ENCODE measurements at regions not wholly inside any gene's neighbourhood (a gene's known extent, or its start where the extent isn't known, plus 50 kb on each side); places are given as distances from the start of the nearest gene placed in this dataset.
"Not testable (repeated sequence)": the region's sequence is repeated elsewhere in the genome, so short reads cannot be mapped to it uniquely, and the experiment has no call there.

DNA sequence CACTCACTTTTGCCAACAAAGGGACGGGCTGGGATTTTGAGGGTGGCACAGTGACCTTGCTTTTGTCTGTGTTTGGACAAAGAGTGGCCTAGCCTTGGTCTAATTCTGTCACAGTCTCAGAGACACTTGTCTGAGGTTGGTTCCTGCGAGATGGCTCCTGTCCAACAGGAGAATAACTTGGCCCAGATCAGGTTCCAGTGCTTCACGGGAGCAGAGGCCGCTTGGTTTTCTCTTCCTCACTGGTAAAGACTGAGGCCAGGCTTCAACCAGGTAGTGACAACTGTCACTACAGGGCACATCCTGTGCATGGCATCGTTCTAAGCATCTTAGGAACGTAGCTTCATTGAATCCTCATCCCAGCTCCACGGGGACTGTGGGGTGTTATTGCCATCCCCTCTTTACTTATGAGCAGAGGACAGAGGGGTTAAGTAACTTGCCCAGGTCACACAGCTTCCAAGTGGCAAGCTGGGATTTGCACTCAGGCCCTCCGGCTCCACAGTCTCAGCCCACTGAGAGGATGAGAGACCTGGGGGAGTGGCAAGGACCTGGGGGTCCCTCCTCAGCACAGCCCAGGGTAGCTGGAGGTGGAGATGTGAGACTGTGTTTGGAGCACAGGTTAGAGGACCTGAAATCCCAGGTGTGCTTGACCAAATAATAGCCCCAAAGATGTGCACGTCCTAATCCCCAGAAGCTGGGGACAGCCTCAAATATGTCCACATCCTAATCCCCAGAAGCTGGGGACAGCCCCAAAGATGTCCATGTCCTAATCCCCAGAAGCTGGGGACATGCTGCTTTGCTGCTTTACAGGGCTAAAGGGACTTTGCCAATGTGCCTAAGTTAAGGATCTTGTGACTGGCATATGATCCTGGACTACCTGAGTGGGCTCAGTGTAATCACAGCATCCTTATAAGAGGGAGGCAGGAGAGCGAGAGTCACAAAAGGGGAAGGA is 179.2 kb upstream of the RTL1 start:
- no peak for DNase-seq (ENCODE audit: low read depth)

DNA sequence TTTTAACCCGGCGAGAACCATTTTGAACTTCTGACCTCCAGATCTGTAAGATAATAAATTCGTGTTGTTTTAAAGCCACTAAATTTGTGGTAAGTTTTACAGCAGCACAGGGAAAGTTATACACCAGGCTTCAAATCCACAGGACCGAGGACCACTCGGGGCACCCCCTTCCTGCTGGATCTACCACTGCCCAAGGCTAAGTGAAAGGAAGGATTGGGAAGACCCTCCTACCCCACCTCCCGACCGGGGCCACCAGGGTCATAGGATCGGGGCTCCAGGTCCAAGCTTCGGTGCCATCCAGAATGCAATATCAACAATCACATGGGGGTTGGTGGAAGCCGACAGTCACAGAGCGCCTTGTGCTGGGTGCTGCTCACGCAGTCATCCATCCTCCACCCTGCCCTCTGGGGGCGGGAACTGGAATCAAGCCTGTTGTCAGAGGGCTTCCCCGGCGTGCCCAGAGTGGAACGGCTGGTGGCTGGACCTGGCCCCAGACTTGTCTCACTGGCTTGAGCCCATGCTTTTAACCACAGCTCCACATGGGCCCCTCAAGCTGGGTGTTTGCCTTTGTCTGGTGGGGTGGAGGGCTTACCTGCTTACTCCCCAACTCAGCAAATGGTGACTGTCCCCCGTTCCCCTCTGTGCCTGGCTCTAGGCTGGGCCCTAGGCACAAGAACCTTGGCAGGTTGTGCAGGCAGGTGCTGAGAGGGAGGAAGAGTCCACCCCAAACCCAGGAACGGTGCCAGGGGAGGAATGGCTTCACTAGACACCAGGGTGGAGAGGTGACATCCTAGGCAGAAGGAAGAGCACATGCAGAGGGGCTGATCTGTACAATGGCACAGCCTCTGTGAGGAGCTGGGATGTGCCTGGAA is 180.3 kb upstream of the RTL1 start:
- no peak for DNase-seq (ENCODE audit: low read depth)

DNA sequence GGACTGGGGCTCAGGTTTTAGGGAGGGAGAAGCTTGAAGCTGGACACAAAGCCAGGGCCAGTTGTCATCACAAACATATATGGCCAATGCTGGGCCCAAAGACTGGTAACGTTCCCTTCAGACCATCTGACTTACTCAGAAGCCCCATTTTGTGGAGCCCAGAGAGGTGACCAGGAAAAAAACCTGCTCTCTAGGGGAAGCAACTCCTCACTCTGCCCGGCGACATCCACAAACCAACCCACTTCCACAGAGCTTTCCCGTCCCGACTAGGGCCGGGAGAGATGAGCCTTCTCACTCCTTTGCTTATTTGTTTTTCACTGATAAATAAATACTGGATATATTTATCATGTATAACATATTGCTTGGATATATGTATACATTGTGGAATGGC is 180.9 kb upstream of the RTL1 start:
- no peak for DNase-seq (ENCODE audit: low read depth)

DNA sequence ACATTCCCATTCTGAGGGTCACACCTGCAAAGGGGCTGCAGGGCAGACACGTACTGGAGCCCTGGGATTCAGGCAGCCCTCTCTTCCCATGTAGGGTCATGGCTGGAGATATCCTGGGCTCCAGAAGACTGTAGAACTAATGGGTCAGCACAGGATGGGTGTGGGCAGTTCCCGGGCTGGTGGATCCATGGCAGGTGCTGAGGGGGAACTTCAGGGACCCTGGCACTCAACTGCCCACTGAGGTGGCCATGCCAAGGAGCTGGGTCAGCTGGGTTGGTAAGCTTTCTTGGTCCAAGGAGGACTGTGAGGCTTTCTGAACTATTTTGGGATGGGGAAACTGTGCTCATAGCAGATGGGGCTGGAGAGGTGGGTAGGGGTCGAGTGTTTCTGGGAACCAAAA is 183.4 kb upstream of the RTL1 start:
- no peak for DNase-seq (ENCODE audit: low read depth)

DNA sequence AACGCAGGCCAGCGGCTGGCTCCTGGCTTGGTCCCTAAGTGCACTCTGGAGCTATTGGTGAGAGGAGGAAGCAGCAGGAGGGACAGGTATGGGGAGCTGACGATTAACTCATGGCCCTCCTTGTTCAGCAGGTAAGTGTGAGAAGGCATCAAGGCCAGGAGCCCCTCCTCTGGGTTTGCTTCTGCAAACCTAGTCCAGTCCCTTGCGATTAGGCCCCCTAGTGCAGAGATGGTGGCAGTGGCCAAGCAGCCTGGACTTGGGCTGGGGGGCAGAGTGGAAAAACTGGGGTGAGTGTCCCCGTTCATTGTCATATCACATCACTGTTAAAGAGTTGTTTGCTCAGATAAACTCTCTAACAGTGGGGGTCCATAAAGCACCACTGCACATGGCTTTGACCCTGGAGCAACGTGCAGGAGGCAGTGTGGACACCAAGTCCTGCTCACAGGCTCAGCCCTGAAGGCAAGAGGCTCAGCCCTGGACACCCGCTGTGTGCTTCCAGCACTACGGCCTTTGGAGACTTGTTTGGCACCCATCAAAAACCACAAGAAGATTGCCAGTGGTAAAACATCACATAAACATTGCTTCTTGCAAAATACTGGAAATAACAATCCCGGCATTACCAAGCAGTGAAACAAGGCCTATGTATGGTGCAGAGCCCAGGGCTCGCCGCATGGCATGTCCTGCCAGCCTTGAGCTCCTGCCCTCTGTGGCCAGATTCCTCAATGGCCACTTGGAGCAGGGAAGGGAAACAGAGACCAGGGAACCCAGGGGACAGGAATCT is 184.3 kb upstream of the RTL1 start:
- DNase-seq (ENCODE audit: low read depth): no peak

GRCh38 chr14:101088395-101088667 is 184.8 kb upstream of the RTL1 start:
- no peak for DNase-seq (ENCODE audit: low read depth)

- no peak for DNase-seq (ENCODE audit: low read depth)
These were observed 185.2 kb upstream of the RTL1 start for GRCh38 chr14:101088714-101089113.

DNA sequence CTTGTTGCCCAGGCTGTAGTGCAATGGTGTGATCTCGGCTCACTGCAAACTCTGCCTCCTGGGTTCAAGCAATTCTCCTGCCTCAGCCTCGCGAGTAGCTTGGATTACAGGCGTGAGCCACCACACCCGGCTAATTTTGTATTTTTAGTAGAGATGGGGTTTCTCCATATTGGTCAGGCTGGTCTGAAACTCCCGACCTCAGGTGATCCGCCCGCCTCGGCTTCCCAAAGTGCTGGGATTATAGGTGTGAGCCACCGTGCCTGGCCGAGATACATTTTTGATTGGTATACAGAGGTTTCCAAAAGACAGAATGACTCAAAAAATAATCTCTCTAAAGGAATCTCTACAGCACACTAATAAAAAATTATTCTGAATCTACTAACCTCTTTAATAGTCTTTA is 187.0 kb upstream of the RTL1 start:
- not testable (repeated sequence) for DNase-seq (ENCODE audit: low read depth)

DNA sequence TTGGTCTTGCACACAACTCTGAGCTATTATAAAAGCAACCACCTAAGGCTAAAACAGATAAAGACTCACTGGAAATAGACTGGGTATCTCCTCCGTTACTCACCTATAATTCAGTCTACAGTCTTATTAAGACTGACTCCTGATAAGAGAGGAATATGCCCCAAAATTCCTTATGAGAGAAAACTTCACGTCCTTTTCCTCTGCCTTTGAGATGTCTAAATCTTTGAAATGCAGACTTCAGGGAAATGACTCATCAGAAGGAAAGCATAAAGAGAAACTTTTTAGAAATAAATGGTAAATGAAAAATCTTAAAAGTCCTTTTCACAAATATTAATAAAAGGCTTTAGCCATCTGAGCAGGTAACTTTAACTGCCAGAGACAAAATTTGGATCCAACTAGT is 187.5 kb upstream of the RTL1 start:
- no peak for DNase-seq (ENCODE audit: low read depth)

DNA sequence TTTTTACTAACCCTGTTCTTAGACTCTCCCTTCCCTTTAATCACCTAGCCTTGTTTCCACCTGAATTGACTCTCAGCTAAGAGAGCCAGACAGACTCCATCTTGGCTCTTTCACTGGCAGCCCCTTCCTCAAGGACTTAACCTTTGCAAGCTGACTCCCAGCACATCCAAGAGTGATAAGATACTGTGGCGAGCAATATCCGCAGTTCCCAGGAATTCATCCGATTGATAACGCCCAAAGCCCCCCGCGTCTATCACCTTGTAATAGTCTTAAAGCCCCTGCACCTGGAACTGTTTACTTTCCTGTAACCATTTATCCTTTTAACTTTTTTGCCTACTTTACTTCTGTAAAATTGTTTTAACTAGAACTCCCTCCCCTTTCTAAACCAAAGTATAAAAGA is 191.4 kb upstream of the RTL1 start:
- DNase-seq (ENCODE audit: low read depth): not testable (repeated sequence)

GRCh38 chr14:101096551-101096950 is 193.0 kb upstream of the RTL1 start:
- no peak for DNase-seq (ENCODE audit: low read depth)

DNA sequence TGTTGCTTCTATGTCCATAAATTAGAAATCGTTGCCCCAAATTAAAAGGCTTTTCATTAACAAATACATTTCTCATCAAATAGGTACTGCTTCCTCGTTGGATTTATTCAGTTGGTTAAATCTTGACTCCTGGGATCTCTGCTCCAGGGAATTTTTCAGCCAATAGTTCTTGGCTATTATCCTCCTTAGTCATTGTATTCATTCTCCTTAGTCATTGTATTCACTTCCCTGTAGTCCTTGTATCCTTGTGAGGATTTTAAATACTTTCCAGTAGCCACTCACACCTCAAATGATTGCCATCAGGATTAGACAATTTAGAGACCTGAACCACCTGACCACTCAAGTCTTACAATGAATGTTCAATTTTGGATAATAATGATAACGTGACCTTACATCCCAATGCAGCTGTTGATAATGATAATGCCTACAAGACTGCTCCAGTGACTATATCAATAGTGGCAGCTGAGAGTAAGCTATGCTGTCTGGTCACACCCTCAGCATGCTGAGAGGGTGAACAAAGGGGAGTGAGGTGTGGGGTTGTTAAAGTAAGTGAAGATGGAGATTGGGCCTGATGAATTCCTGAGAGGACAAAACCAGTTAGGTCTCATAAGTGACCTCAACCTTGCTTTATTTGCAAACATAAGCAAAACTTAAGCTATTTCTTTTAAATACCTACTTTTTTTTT is 193.7 kb upstream of the RTL1 start:
- DNase-seq (ENCODE audit: low read depth): no peak

DNA sequence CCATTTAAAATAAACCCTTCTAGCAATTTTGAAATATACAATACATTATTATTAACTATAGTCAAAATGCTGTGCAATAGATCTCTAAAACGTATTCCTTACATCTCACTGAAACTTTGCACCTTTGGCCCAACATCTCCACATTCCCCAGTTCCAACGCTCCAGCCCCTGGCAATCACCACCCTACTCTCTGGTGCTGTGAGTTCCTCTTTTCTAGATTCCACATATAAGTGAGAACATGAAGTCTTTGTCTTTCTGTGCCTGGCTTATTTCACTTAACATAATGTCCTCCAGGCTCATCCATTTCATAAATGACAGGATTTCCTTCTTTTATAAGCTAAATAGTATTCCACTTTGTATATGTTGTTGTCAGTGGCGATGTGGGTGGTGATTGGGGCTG is 194.7 kb upstream of the RTL1 start:
- no peak for DNase-seq (ENCODE audit: low read depth)

GRCh38 chr14:101098641-101099040 is 195.1 kb upstream of the RTL1 start:
- DNase-seq (ENCODE audit: low read depth): no peak

- DNase-seq (ENCODE audit: low read depth): no peak
These were observed 198.0 kb upstream of the RTL1 start for GRCh38 chr14:101101456-101102056.

DNA sequence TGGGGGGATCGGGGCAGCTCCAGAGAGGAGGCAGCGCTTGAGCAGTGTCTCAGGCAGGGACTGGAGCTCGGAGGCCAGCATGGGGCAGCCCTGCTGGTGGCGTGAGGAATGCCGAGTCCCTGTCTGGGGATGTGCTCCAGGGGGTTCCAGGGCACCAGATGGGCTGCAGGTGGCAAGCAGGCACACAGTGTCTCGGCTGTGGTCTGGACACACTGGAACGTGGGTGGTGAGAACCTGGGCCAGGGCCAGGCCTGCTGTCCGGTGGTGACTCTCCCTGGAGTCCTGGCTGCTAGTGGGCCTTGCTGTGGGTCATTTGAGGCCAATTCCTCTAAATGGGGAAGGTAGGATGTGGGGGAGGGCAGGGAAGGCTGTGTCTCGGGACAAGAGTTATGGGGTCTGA is 199.4 kb upstream of the RTL1 start:
- no peak for DNase-seq (ENCODE audit: low read depth)

DNA sequence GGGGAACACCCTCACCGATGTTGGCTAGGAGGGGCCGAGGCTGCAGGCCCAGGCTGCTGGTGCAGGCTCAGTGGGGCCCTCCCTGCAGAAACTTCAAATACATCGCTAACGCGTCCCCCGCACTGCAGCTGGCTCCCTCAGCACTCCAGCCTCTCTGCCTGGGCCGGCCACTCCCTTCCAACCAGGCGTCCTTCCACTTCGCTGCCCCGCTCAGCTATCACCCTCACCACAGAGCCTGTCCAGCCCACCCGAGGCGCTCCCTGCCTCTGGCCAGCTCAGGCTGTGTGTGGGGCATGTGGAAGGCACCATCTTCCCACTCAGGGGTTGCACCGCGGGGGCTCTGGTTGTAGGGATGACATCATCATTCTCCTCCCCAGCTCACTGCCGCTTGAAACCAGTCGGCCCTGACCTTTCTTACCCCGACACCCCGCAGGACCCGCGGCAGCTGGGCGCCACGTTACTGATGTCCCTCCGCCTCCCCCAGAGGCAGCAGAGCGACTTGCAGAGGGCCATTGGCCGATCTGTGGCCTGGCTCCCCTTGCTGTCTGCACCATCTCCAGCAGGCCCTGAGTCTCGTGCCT is 199.9 kb upstream of the RTL1 start:
- DNase-seq (ENCODE audit: low read depth): no peak

- DNase-seq (ENCODE audit: low read depth): no peak
These were observed 201.0 kb upstream of the RTL1 start for GRCh38 chr14:101104485-101104884.

GRCh38 chr14:101105045-101105444 is 201.5 kb upstream of the RTL1 start:
- DNase-seq (ENCODE audit: low read depth): no peak

GRCh38 chr14:101108579-101109346 is 205.2 kb upstream of the RTL1 start:
- DNase-seq (ENCODE audit: low read depth): no peak

DNA sequence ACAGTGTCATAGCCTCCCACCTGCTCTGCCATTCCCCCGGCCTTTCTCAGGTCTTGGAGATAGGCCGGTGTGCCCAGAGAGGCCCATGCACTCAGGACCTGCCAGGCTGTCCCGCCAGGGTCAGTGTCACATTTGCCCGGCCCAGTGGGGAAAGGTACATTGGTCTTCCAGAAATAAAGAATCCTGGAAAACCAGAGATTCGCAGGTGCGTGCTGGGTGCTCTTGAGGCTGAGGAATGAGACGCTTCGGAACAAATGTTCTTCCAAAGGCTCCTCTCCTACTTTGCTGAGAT is 205.8 kb upstream of the RTL1 start:
- no peak for DNase-seq (ENCODE audit: low read depth)

Measured in stimulated activated CD8-positive, alpha-beta memory T cell treated with anti-CD3 and anti-CD28 coated beads, Interleukin-4, amount 100 ng/mL, for 24 hours (primary cell).